Osteoblast (primary cell): ENCODE measurements at regions not wholly inside any gene's neighbourhood (a gene's known extent, or its start where the extent isn't known, plus 50 kb on each side); places are given as distances from the start of the nearest gene placed in this dataset.
A peak's percentile ranks its signal among the peaks of the same experiment; 100 is the strongest.

Experiments used
- DNase-seq: peaks from one replicate; pipeline ENCODE4 v3.0.0; 2011; ENCODE audit warnings: low spot score, mixed read lengths; ENCODE audit not compliant: insufficient read length; ENCODE audit errors: missing footprints
- H2AFZ ChIP-seq: 2 replicates; pipeline ENCODE4 v1.6.0; 2011; ENCODE audit warnings: mild to moderate bottlenecking, low read length
- H3K27ac ChIP-seq: 2 replicates; pipeline ENCODE4 v1.5.1; 2011; ENCODE audit warnings: mild to moderate bottlenecking, low read depth, low read length, moderate library complexity
- H3K27me3 ChIP-seq: 2 replicates; pipeline ENCODE4 v1.6.0; 2012; ENCODE audit warnings: mild to moderate bottlenecking, control low read depth, inconsistent platforms, low read length, moderate library complexity; ENCODE audit not compliant: insufficient read depth
- H3K36me3 ChIP-seq: 2 replicates; pipeline ENCODE4 v1.5.1; 2011; ENCODE audit warnings: mild to moderate bottlenecking, low read length, control low read depth, moderate library complexity; ENCODE audit not compliant: insufficient read depth
- H3K4me1 ChIP-seq: 2 replicates; pipeline ENCODE4 v1.5.1; 2011; ENCODE audit warnings: mild to moderate bottlenecking, low read length, control low read depth, moderate library complexity; ENCODE audit not compliant: insufficient read depth
- H3K4me2 ChIP-seq: 2 replicates; pipeline ENCODE4 v1.6.0; 2011; ENCODE audit warnings: mild to moderate bottlenecking, low read length; ENCODE audit not compliant: insufficient read depth
- H3K4me3 ChIP-seq: fragments of 200-600 bp; sonication (generic); 3 replicates; pipeline ENCODE4 v1.5.1; 2012; ENCODE audit warnings: mild to moderate bottlenecking, low read length, inconsistent platforms; ENCODE audit not compliant: insufficient read depth
- H3K79me2 ChIP-seq: 2 replicates; pipeline ENCODE4 v1.6.0; 2012; ENCODE audit warnings: mild to moderate bottlenecking, low read length, control low read depth, inconsistent platforms; ENCODE audit not compliant: insufficient read depth
- H3K9me3 ChIP-seq: 2 replicates; pipeline ENCODE4 v1.5.1; 2011; ENCODE audit warnings: low read depth, low read length, control low read depth
- H4K20me1 ChIP-seq: 2 replicates; pipeline ENCODE4 v1.6.0; 2012; ENCODE audit warnings: mild to moderate bottlenecking, low read length, control low read depth; ENCODE audit not compliant: insufficient read depth
- TF ChIP-seq, protein P1 (sequence below): IDR thresholded peaks from 2 replicates; pipeline ENCODE4 v1.5.1; 2011; ENCODE audit warnings: mild to moderate bottlenecking, low read depth, low read length, moderate library complexity; ENCODE audit errors: extremely low read depth

DNA sequence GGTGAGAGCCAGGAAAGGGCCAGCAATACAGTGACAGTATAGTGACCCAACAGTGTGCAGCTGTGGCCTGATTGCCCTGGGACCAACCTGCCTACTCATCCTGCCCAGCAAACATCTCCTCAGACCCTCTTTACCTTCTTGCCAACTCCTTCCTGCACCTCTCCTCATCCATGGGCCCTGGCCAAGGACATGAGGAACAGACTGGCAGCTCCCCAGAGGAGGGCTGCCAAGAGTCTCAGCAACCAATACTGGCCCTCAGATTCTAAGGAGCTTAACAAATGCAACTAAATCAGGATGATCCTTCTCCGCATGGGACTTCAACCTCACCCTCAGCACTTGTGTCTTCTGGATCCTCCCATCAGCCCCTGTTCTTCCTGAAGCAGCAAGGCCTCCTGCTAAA lies 77.0 kb downstream of the RPL27A start:
- Histone ChIP-seq H3K27ac (no peak overlapping the region), H3K4me2 (no peak overlapping the region), H2AFZ (no peak overlapping the region), H4K20me1 (peaks cover 34% of the 10 kb centered on the region), H3K9me3 (no peaks in the 10 kb centered on the region), H3K4me1 (peaks cover 25% of the 10 kb centered on the region), H3K4me3 (no peak overlapping the region), H3K79me2 (peaks cover 29% of the 10 kb centered on the region), H3K36me3 (no peaks in the 10 kb centered on the region), H3K27me3 (no peaks in the 10 kb centered on the region)
- no peak for DNase-seq
- TF ChIP-seq, protein P1, sequence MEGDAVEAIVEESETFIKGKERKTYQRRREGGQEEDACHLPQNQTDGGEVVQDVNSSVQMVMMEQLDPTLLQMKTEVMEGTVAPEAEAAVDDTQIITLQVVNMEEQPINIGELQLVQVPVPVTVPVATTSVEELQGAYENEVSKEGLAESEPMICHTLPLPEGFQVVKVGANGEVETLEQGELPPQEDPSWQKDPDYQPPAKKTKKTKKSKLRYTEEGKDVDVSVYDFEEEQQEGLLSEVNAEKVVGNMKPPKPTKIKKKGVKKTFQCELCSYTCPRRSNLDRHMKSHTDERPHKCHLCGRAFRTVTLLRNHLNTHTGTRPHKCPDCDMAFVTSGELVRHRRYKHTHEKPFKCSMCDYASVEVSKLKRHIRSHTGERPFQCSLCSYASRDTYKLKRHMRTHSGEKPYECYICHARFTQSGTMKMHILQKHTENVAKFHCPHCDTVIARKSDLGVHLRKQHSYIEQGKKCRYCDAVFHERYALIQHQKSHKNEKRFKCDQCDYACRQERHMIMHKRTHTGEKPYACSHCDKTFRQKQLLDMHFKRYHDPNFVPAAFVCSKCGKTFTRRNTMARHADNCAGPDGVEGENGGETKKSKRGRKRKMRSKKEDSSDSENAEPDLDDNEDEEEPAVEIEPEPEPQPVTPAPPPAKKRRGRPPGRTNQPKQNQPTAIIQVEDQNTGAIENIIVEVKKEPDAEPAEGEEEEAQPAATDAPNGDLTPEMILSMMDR: no peak

DNA sequence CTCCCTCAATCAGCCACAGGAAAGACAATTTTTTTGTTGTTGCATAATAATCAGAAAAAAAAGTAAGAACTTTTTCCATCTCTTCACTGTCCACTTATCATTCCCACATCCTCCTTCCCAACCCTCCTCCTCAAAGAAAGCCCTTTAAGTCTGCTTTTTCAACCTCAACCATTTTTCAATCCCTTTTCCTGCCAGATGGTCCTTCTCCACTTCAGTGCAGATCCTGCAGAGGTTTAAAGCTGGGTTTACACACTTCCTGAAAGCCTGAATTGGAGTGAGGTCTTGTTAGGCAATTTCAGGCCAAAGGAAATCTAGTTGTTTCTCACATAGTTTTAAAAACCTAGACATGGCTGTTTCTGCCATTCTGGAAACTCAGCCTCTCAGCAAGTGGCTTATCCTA lies 78.3 kb downstream of the RPL27A start:
- Histone ChIP-seq H3K36me3 (no peaks in the 10 kb centered on the region), H4K20me1 (peaks cover 33% of the 10 kb centered on the region), H3K27me3 (no peaks in the 10 kb centered on the region), H3K79me2 (peaks cover 29% of the 10 kb centered on the region), H3K4me1 (peaks cover 30% of the 10 kb centered on the region), H2AFZ (no peak overlapping the region), H3K4me2 (no peak overlapping the region), H3K9me3 (no peaks in the 10 kb centered on the region), H3K4me3 (no peak overlapping the region), H3K27ac (no peak overlapping the region)
- TF ChIP-seq, protein P1: no peak
- no peak for DNase-seq

DNA sequence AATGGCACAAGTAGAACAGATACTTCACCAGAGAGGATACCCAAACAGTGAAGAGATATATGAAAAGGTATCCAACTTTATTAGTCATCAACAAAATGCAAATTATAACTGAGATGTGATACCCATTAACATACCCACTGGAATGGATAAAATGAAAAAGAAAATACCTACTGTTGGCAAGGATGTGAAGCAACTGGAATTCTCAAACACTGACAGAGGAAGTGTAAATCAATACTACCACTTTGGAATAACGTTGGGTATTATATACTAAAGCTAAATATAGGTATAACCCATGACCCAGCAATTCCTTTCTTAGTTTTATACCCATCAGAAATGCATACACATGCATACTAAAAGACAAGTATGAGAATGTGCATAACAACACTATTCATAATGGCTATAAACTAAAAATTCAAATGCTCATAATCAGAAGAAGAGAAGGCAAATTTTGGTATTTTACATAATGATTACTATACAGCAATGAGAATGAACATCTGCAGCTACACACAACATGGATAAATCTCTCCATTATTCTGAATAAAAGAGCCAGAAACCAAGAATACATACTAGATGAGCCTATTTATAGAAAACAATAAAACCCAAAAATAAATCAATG lies 80.6 kb downstream of the RPL27A start:
- H3K36me3 ChIP-seq: no peaks in the 10 kb centered on the region
- H3K9me3 ChIP-seq: no peaks in the 10 kb centered on the region
- DNase-seq: no peak
- peaks cover 22% of the 10 kb centered on the region for H3K79me2 ChIP-seq
- H3K4me1 ChIP-seq: peaks cover 33% of the 10 kb centered on the region
- no peak overlapping the region for H3K4me2 ChIP-seq
- TF ChIP-seq, protein P1: no peak
- H3K27me3 ChIP-seq: no peaks in the 10 kb centered on the region
- peaks cover 22% of the 10 kb centered on the region for H4K20me1 ChIP-seq
- no peak overlapping the region for H3K4me3 ChIP-seq
- no peak overlapping the region for H2AFZ ChIP-seq
- no peak overlapping the region for H3K27ac ChIP-seq

DNA sequence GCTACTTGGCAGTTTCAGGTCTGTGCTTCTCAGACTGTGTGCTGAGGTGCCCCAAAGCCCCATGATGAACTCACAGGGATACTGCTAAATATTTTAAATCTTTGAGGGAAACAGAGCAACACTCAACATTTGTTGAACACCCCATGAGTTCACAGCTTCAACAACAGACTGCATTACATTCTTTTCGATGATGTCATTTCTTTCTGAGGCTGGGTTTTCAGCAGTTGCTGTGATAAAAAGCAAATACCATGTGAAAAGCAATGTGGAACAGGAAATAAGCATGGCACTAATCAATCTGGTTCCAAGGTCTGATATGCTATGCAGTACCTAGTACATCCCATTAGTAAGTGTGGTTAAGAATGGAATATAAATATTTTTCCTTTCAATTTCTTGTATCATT lies 82.7 kb downstream of the RPL27A start:
- peak overlapping the region; percentile 42 for H3K4me2 ChIP-seq
- peaks cover 14% of the 10 kb centered on the region for H3K79me2 ChIP-seq
- H3K27me3 ChIP-seq: no peaks in the 10 kb centered on the region
- peaks cover 47% of the 10 kb centered on the region for H3K4me1 ChIP-seq
- TF ChIP-seq, protein P1: no peak
- DNase-seq: peak; percentile 83
- H3K9me3 ChIP-seq: no peaks in the 10 kb centered on the region
- H3K27ac ChIP-seq: peak overlapping the region; percentile 93
- no peak overlapping the region for H2AFZ ChIP-seq
- H4K20me1 ChIP-seq: peaks cover 14% of the 10 kb centered on the region
- H3K4me3 ChIP-seq: no peak overlapping the region
- no peaks in the 10 kb centered on the region for H3K36me3 ChIP-seq
